K562 (cell line): ENCODE measurements at regions not wholly inside any gene's neighbourhood (a gene's known extent, or its start where the extent isn't known, plus 50 kb on each side); places are given as distances from the start of the nearest gene placed in this dataset.
A peak's percentile ranks its signal among the peaks of the same experiment; 100 is the strongest.

Experiments
- BRF1 ChIP-seq: IDR thresholded peaks from 3 replicates; pipeline ENCODE4 v1.6.1; 2011; ENCODE audit warnings: borderline replicate concordance, mild to moderate bottlenecking; ENCODE audit not compliant: insufficient read length; ENCODE audit errors: extremely low read depth
- HDAC1 ChIP-seq, 2 experiments: fragments of 450-650 bp; IDR thresholded peaks; 2 replicates each; pipeline ENCODE4 v1.6.1; 2016 to 2017; ENCODE audit warnings: inconsistent platforms in 1 of 2, mild to moderate bottlenecking in 1 of 2, moderate library complexity in 1 of 2
- SLC30A9 ChIP-seq: fragments of 250-450 bp; sonication (Bioruptor Pico); IDR thresholded peaks from 2 replicates; pipeline ENCODE4 v1.8.0; 2022; ENCODE audit warnings: mild to moderate bottlenecking, moderate library complexity
- XRCC4 ChIP-seq: IDR thresholded peaks from one replicate; pipeline ENCODE4 v1.6.1; 2011; ENCODE audit not compliant: insufficient read depth, insufficient read length; ENCODE audit errors: extremely low read depth
- ZNF316 ChIP-seq: fragments of 450-650 bp; IDR thresholded peaks from 2 replicates; pipeline ENCODE4 v1.6.1; 2016
- ZNF407 ChIP-seq: fragments of 450-650 bp; IDR thresholded peaks from 2 replicates; pipeline ENCODE4 v1.6.1; 2016; ENCODE audit warnings: low read depth
- TF ChIP-seq, protein P1 (sequence below), 2 experiments: fragments of 450-650 bp in 1 of 2; IDR thresholded peaks; 2 replicates each; pipeline ENCODE4 v1.6.1; 2011 to 2017; ENCODE audit warnings: low read depth in 2 of 2, antibody characterized with exemption in 1 of 2, borderline replicate concordance in 1 of 2, low read length in 1 of 2, mild to moderate bottlenecking in 1 of 2, mixed read lengths in 1 of 2; ENCODE audit not compliant: control insufficient read depth in 1 of 2

DNA sequence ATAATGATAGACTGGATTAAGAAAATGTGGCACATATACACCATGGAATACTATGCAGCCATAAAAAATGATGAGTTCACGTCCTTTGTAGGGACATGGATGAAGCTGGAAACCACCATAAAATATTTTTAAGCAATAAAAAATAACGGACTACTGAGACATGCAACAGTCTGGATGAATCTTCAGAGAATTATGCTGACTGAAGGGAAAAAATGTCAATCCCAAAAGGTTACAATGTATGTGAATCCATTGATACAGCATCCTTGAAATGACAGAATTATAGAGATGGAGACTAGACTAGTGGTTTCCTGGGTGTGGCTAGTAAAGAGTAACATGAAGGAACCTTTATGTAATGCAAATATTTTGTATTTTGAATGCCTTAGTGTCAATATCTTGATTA, 1808.6 kb upstream of the NUDT12 start (continued):
- no peak for TF ChIP-seq ZNF407
- no peak for TF ChIP-seq HDAC1 (IDR thresholded peaks at IDR 0.05)
- TF ChIP-seq XRCC4, result no peak
- peak; percentile 62; the same call in 1 of the 2 replicates for TF ChIP-seq ZNF316
- TF ChIP-seq, protein P1, sequence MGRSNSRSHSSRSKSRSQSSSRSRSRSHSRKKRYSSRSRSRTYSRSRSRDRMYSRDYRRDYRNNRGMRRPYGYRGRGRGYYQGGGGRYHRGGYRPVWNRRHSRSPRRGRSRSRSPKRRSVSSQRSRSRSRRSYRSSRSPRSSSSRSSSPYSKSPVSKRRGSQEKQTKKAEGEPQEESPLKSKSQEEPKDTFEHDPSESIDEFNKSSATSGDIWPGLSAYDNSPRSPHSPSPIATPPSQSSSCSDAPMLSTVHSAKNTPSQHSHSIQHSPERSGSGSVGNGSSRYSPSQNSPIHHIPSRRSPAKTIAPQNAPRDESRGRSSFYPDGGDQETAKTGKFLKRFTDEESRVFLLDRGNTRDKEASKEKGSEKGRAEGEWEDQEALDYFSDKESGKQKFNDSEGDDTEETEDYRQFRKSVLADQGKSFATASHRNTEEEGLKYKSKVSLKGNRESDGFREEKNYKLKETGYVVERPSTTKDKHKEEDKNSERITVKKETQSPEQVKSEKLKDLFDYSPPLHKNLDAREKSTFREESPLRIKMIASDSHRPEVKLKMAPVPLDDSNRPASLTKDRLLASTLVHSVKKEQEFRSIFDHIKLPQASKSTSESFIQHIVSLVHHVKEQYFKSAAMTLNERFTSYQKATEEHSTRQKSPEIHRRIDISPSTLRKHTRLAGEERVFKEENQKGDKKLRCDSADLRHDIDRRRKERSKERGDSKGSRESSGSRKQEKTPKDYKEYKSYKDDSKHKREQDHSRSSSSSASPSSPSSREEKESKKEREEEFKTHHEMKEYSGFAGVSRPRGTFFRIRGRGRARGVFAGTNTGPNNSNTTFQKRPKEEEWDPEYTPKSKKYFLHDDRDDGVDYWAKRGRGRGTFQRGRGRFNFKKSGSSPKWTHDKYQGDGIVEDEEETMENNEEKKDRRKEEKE (IDR thresholded peaks at IDR 0.05; ENCODE audit: borderline replicate concordance in 1 of 2, control insufficient read depth in 1 of 2, low read depth in 2 of 2, low read length in 1 of 2), result no peak
- no peak for TF ChIP-seq SLC30A9
- TF ChIP-seq BRF1, result no peak
